MCF 10A (cell line): ENCODE measurements at regions not wholly inside any gene's neighbourhood (a gene's known extent, or its start where the extent isn't known, plus 50 kb on each side); places are given as distances from the start of the nearest gene placed in this dataset.

Source experiments
- BruUV-seq: library from RNA; stranded (reverse); fragments of 400-500 nt; replicated peaks from 2 replicates; lab custom pipeline; 2021; lab: Mats Ljungman, UMichigan
- CTCF ChIA-PET: fragments of 300-600 bp; sonication (Branson Sonifier 250); formaldehyde crosslinking; extraction: SDS; loops from one replicate; lab custom pipeline; 2021; ENCODE audit warnings: antibody characterized with exemption, inconsistent platforms; lab: Yijun Ruan, JAX
- POLR2A ChIA-PET: fragments of 300-600, 350-650 bp; sonication (Branson Sonifier 250); formaldehyde crosslinking; extraction: SDS; loops from one replicate; lab custom pipeline; 2020; ENCODE audit warnings: antibody characterized with exemption, inconsistent platforms; lab: Yijun Ruan, JAX
- DNase-seq: peaks from one replicate; pipeline ENCODE4 v3.0.0-alpha.2; 2018; ENCODE audit not compliant: unreplicated experiment
- H3K27ac Mint-ChIP-seq: one replicate; pipeline ENCODE4 v1.8.0; 2022; ENCODE audit warnings: mild to moderate bottlenecking, low read depth, mixed read lengths; ENCODE audit not compliant: unreplicated experiment
- H3K27me3 Mint-ChIP-seq: one replicate; pipeline ENCODE4 v1.8.0; 2022; ENCODE audit warnings: mixed read lengths; ENCODE audit not compliant: insufficient read depth, unreplicated experiment
- H3K36me3 Mint-ChIP-seq: one replicate; pipeline ENCODE4 v1.8.0; 2022; ENCODE audit warnings: mild to moderate bottlenecking, moderate library complexity, mixed read lengths; ENCODE audit not compliant: insufficient read depth, unreplicated experiment
- H3K4me1 Mint-ChIP-seq: one replicate; pipeline ENCODE4 v1.8.0; 2022; ENCODE audit warnings: mixed read lengths; ENCODE audit not compliant: insufficient read depth, unreplicated experiment
- H3K4me3 Mint-ChIP-seq: one replicate; pipeline ENCODE4 v1.8.0; 2022; ENCODE audit warnings: mild to moderate bottlenecking, moderate library complexity, mixed read lengths; ENCODE audit not compliant: unreplicated experiment
- H3K9me3 Mint-ChIP-seq: one replicate; pipeline ENCODE4 v1.8.0; 2022; ENCODE audit warnings: mixed read lengths; ENCODE audit not compliant: unreplicated experiment
- CTCF ChIP-seq: fragments of 200-600 bp; IDR thresholded peaks from one replicate; pipeline ENCODE4 v1.8.0; 2022; ENCODE audit warnings: antibody characterized with exemption, mild to moderate bottlenecking; ENCODE audit not compliant: unreplicated experiment
- intact Hi-C: fragments of 100-400 bp; cut with micrococcal nuclease; formaldehyde crosslinking; loops from 2 replicates; pipeline ENCODE4 v1.14.1; 2022

- no peaks in the 10 kb centered on the region for H3K36me3 Mint-ChIP-seq
- no TSS peak for BruUV-seq
- peaks cover 12% of the 10 kb centered on the region for H3K4me1 Mint-ChIP-seq
- ChIA-PET POLR2A (interaction anchor here (0.6 to 2.6 kb wide), 9 partner anchors 8 to 216 kb away, joined by 3 to 11 read pairs (median 4); no protein-coding TSS in a partner anchor), CTCF (interaction anchor here (0.7 to 1.7 kb wide), 4 partner anchors 11 to 630 kb away, joined by 3 to 6 read pairs (median 4); no protein-coding TSS in a partner anchor)
- H3K9me3 Mint-ChIP-seq = no peaks in the 10 kb centered on the region
- no peaks in the 10 kb centered on the region for H3K27me3 Mint-ChIP-seq
- TF ChIP-seq CTCF = no peak
- H3K4me3 Mint-ChIP-seq = no peak overlapping the region
- intact Hi-C loops = no loop called here
- no peak overlapping the region for H3K27ac Mint-ChIP-seq
- no peak for DNase-seq
These were observed 259.7 kb downstream of the RHOU start for GRCh38 chr1:228994676-228995594.

GRCh38 chr1:228996281-228996680 is 261.0 kb downstream of the RHOU start:
- POLR2A ChIA-PET = no interaction called here
- intact Hi-C loops = no loop called here

DNA sequence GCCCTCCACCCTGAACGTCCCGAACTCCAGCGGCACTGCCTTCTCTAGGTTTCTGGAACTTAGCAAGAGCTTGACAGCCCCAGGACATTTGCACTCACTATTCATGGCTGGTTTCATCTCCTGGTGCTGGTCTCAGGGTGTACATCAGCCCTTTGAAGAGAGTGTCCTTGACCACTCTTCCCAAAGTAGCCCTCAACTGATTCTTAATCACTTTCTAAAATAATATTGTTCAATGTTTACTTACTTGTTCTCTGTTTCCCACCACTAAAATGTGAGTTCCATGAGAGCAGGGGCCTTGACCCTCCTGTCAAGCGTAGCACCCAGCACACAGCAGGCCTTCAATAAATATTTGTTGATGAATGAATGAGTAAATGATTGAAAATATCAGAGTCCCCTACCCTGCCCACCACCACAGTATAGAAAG is 262.5 kb downstream of the RHOU start:
- CTCF ChIA-PET = interaction anchor here (0.6 to 0.8 kb wide), 3 partner anchors 8 to 257 kb away, joined by 3 to 7 read pairs (median 4); no protein-coding TSS in a partner anchor
- no TSS peak for BruUV-seq
- H3K4me1 Mint-ChIP-seq = peaks cover 17% of the 10 kb centered on the region
- no peak for TF ChIP-seq CTCF
- no peaks in the 10 kb centered on the region for H3K36me3 Mint-ChIP-seq
- no peak overlapping the region for H3K27ac Mint-ChIP-seq
- H3K27me3 Mint-ChIP-seq = no peaks in the 10 kb centered on the region
- intact Hi-C loops = no loop called here
- DNase-seq = no peak
- POLR2A ChIA-PET = no interaction called here
- H3K4me3 Mint-ChIP-seq = no peak overlapping the region
- H3K9me3 Mint-ChIP-seq = no peaks in the 10 kb centered on the region

More at GRCh38 chr1:228996281-228996680, 261.0 kb downstream of the RHOU start:
- CTCF ChIA-PET = no interaction called here
- Mint-ChIP-seq H3K36me3 (no peaks in the 10 kb centered on the region), H3K9me3 (no peaks in the 10 kb centered on the region), H3K27me3 (no peaks in the 10 kb centered on the region), H3K27ac (no peak overlapping the region), H3K4me1 (peaks cover 13% of the 10 kb centered on the region), H3K4me3 (no peak overlapping the region)
- TF ChIP-seq CTCF = no peak
- no TSS peak for BruUV-seq
- no peak for DNase-seq

DNA sequence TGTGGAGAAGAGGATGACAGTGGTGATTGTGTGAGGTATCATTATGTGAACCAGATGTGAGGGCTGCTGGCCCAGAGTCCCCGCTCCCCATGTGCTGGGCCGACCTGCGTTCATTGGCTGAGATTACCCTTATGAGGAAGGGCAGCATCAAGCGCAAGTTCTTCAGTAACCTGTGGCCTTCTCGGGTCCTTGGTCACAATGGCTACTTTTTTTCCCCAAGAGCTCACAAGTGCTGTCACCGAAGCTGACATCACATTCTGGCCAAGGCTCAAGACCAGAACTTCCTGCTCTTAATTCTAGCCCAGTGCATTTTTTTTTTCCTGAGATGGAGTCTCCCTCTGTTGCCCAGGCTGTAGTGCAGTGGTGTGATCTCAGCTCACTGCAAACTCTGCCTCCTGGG is 262.9 kb downstream of the RHOU start:
- Mint-ChIP-seq H3K4me3 (no peak overlapping the region), H3K27me3 (no peaks in the 10 kb centered on the region), H3K27ac (no peak overlapping the region), H3K36me3 (no peaks in the 10 kb centered on the region), H3K4me1 (peaks cover 17% of the 10 kb centered on the region), H3K9me3 (no peaks in the 10 kb centered on the region)
- no peak for DNase-seq
- BruUV-seq = no TSS peak
- ChIA-PET POLR2A (no interaction called here), CTCF (interaction anchor here (0.6 kb wide), 2 partner anchors 23 to 257 kb away, joined by 4 to 7 read pairs; no protein-coding TSS in a partner anchor)
- TF ChIP-seq CTCF = no peak
- intact Hi-C loops = no loop called here
